IMR-90 (cell line): ENCODE measurements at regions not wholly inside any gene's neighbourhood (a gene's known extent, or its start where the extent isn't known, plus 50 kb on each side); places are given as distances from the start of the nearest gene placed in this dataset.

Experiments used
- ATAC-seq: fragments of 200-7000 bp; cut with Tn5 transposase; 2 replicates; pipeline ENCODE4 v1.9.1; 2020; ENCODE audit warnings: low read depth, mild to moderate bottlenecking, moderate library complexity
- BruUV-seq: library from RNA; stranded (reverse); fragments of 400-500 nt; replicated peaks from 2 replicates; lab custom pipeline; 2021; lab: Mats Ljungman, UMichigan
- CTCF ChIA-PET: fragments of 300-600 bp; formaldehyde crosslinking; extraction: SDS; loops from one replicate; lab custom pipeline; 2021; ENCODE audit warnings: antibody characterized with exemption; lab: Yijun Ruan, JAX
- POLR2A ChIA-PET: fragments of 300-600 bp; sonication (Branson Sonifier 250); formaldehyde crosslinking; loops from one replicate; lab custom pipeline; 2022; ENCODE audit warnings: antibody characterized with exemption; ENCODE audit not compliant: unreplicated experiment; lab: Charles Lee
- DNase-seq: peaks from one replicate; pipeline ENCODE4 v3.0.0; 2013
- H2AFZ ChIP-seq: replicated peaks from 2 replicates; pipeline ENCODE3; 2013; ENCODE audit warnings: low read length, mild to moderate bottlenecking; ENCODE audit not compliant: poor library complexity
- H2AK5ac ChIP-seq: 2 replicates; pipeline ENCODE4 v1.6.1; 2013; ENCODE audit warnings: low read depth, low read length, inconsistent platforms
- H2AK9ac ChIP-seq: replicated peaks from 2 replicates; pipeline ENCODE3; 2013; ENCODE audit warnings: mild to moderate bottlenecking, low read depth, low read length, moderate library complexity; ENCODE audit not compliant: poor library complexity
- H2BK120ac ChIP-seq: 2 replicates; pipeline ENCODE4 v1.6.1; 2013; ENCODE audit warnings: low read depth, low read length, inconsistent platforms
- H2BK15ac ChIP-seq: 3 replicates; pipeline ENCODE4 v1.6.1; 2013; ENCODE audit warnings: low read depth, low read length, inconsistent platforms
- H2BK20ac ChIP-seq: 2 replicates; pipeline ENCODE4 v1.6.1; 2013; ENCODE audit warnings: low read depth, mild to moderate bottlenecking, inconsistent platforms, low read length, moderate library complexity
- H2BK5ac ChIP-seq: 2 replicates; pipeline ENCODE4 v1.6.1; 2013; ENCODE audit warnings: mild to moderate bottlenecking, low read depth, low read length, inconsistent platforms; ENCODE audit not compliant: poor library complexity, severe bottlenecking
- H3K14ac ChIP-seq: replicated peaks from 2 replicates; pipeline ENCODE4 v1.6.1; 2013; ENCODE audit warnings: low read depth, low read length, inconsistent platforms
- H3K18ac ChIP-seq: 2 replicates; pipeline ENCODE4 v1.6.1; 2013; ENCODE audit warnings: low read depth, low read length, control low read depth
- H3K23ac ChIP-seq: 2 replicates; pipeline ENCODE4 v1.6.1; 2013; ENCODE audit warnings: low read depth, low read length, inconsistent platforms
- H3K27ac ChIP-seq: 2 replicates; pipeline ENCODE4 v1.5.1; 2013; ENCODE audit warnings: mild to moderate bottlenecking, control low read depth, low read length; ENCODE audit not compliant: insufficient read depth
- H3K27me3 ChIP-seq: 2 replicates; pipeline ENCODE4 v1.6.1; 2013; ENCODE audit warnings: low read length; ENCODE audit not compliant: control insufficient read depth, insufficient read depth
- H3K36me3 ChIP-seq: 2 replicates; pipeline ENCODE4 v1.6.1; 2013; ENCODE audit warnings: low read length, mixed read lengths; ENCODE audit not compliant: control insufficient read depth, insufficient read depth
- H3K4ac ChIP-seq: 2 replicates; pipeline ENCODE4 v1.6.1; 2013; ENCODE audit warnings: low read depth, low read length, inconsistent platforms
- H3K4me1 ChIP-seq: 2 replicates; pipeline ENCODE4 v1.6.1; 2013; ENCODE audit warnings: low read length, mixed read lengths; ENCODE audit not compliant: control insufficient read depth, insufficient read depth
- H3K4me2 ChIP-seq: 2 replicates; pipeline ENCODE4 v1.6.1; 2013; ENCODE audit warnings: low read depth, mild to moderate bottlenecking, control low read depth, low read length, moderate library complexity
- H3K4me3 ChIP-seq: 2 replicates; pipeline ENCODE4 v1.5.1; 2013; ENCODE audit warnings: low read depth, mild to moderate bottlenecking, control low read depth, low read length, moderate library complexity; ENCODE audit not compliant: insufficient read depth
- H3K56ac ChIP-seq: 2 replicates; pipeline ENCODE4 v1.6.1; 2013; ENCODE audit warnings: low read length, inconsistent platforms; ENCODE audit not compliant: insufficient read depth; ENCODE audit errors: extremely low read depth
- H3K79me1 ChIP-seq, 2 experiments: 2 replicates each; pipeline ENCODE4 v1.6.1; 2013; ENCODE audit warnings: low read length in 2 of 2, inconsistent platforms in 1 of 2, low read depth in 1 of 2
- H3K9ac ChIP-seq: 2 replicates; pipeline ENCODE4 v1.6.1; 2013; ENCODE audit warnings: low read depth, low read length, control low read depth
- H3K9me1 ChIP-seq: 2 replicates; pipeline ENCODE4 v1.6.1; 2013; ENCODE audit warnings: low read length, inconsistent platforms; ENCODE audit not compliant: insufficient read depth
- H3K9me3 ChIP-seq: 2 replicates; pipeline ENCODE4 v1.6.1; 2013; ENCODE audit warnings: low read length; ENCODE audit not compliant: control insufficient read depth, insufficient read depth
- H4K20me1 ChIP-seq: 2 replicates; pipeline ENCODE4 v1.6.1; 2013; ENCODE audit warnings: low read length, inconsistent platforms; ENCODE audit not compliant: insufficient read depth
- H4K5ac ChIP-seq: 2 replicates; pipeline ENCODE4 v1.6.1; 2013; ENCODE audit warnings: mild to moderate bottlenecking, low read depth, low read length, control low read depth
- H4K8ac ChIP-seq, 2 experiments: 2 replicates each; pipeline ENCODE4 v1.6.1; 2013; ENCODE audit warnings: low read depth in 2 of 2, low read length in 2 of 2, control low read depth in 1 of 2, inconsistent platforms in 1 of 2
- H4K91ac ChIP-seq: 2 replicates; pipeline ENCODE4 v1.6.1; 2013; ENCODE audit warnings: low read depth, low read length, inconsistent platforms; ENCODE audit not compliant: insufficient read depth
- BHLHE40 ChIP-seq: fragments of 150-350 bp; IDR thresholded peaks from 2 replicates; pipeline ENCODE4 v1.6.1; 2016; ENCODE audit warnings: mild to moderate bottlenecking, low read depth, low read length
- CEBPB ChIP-seq: IDR thresholded peaks from 2 replicates; pipeline ENCODE4 v1.6.1; 2012; ENCODE audit warnings: low read depth, low read length, improper control_type of control experiment
- CHD1 ChIP-seq: IDR thresholded peaks from 2 replicates; pipeline ENCODE4 v1.6.1; 2012; ENCODE audit warnings: low read depth, low read length, improper control_type of control experiment
- CTCF ChIP-seq: conservative IDR thresholded peaks from 2 replicates; pipeline ENCODE4 v1.5.1; 2012; ENCODE audit warnings: mild to moderate bottlenecking, low read depth, low read length, improper control_type of control experiment
- ELK1 ChIP-seq: fragments of 150-350 bp; IDR thresholded peaks from 2 replicates; pipeline ENCODE4 v1.6.1; 2016; ENCODE audit warnings: low read depth, mild to moderate bottlenecking, low read length, moderate library complexity, borderline replicate concordance
- FOS ChIP-seq: fragments of 150-350 bp; IDR thresholded peaks from 2 replicates; pipeline ENCODE4 v1.6.1; 2016; ENCODE audit warnings: low read depth, low read length
- MAFK ChIP-seq: IDR thresholded peaks from 2 replicates; pipeline ENCODE4 v1.6.1; 2012; ENCODE audit warnings: low read depth, low read length, improper control_type of control experiment
- MAZ ChIP-seq: IDR thresholded peaks from 2 replicates; pipeline ENCODE4 v1.6.1; 2012; ENCODE audit warnings: low read depth, mild to moderate bottlenecking, low read length, improper control_type of control experiment, moderate library complexity, borderline replicate concordance
- MXI1 ChIP-seq: IDR thresholded peaks from 2 replicates; pipeline ENCODE4 v1.6.1; 2012; ENCODE audit warnings: low read depth, mild to moderate bottlenecking, low read length, moderate library complexity, borderline replicate concordance
- NFE2L2 ChIP-seq: fragments of 150-350 bp; IDR thresholded peaks from 2 replicates; pipeline ENCODE4 v1.6.1; 2016; ENCODE audit warnings: low read depth, mild to moderate bottlenecking, low read length
- RCOR1 ChIP-seq: IDR thresholded peaks from 2 replicates; pipeline ENCODE4 v1.6.1; 2012; ENCODE audit warnings: mild to moderate bottlenecking, low read length, improper control_type of control experiment; ENCODE audit not compliant: insufficient replicate concordance
- RFX5 ChIP-seq: IDR thresholded peaks from 2 replicates; pipeline ENCODE4 v1.8.0; 2012; ENCODE audit warnings: low read depth, mild to moderate bottlenecking, low read length, moderate library complexity
- SMC3 ChIP-seq: fragments of 150-350 bp; IDR thresholded peaks from 2 replicates; pipeline ENCODE4 v1.6.1; 2016; ENCODE audit warnings: low read depth, mild to moderate bottlenecking, antibody characterized with exemption, low read length, moderate library complexity
- USF2 ChIP-seq: fragments of 150-350 bp; IDR thresholded peaks from 2 replicates; pipeline ENCODE4 v1.6.1; 2017; ENCODE audit warnings: mild to moderate bottlenecking, antibody characterized with exemption, low read length, low read depth
- WGBS, 2 experiments: methylation state at CpG; one replicate each; pipeline versions ENCODE4 v1.1.5 to v1.1.7; 2013; ENCODE audit warnings: missing lambda C conversion rate in 2 of 2; ENCODE audit not compliant: insufficient read length in 1 of 2; ENCODE audit errors: extremely low coverage in 2 of 2; 5-methylcytosine and 5-hydroxymethylcytosine counted together
- dilution Hi-C: fragments of 300-500 bp; cut with HindIII; formaldehyde crosslinking; loops from one replicate; pipeline ENCODE4 v1.14.3; 2018; ENCODE audit warnings: low sequenced_read_pairs; ENCODE audit not compliant: unreplicated experiment
- in situ Hi-C: fragments of 300-500 bp; cut with MboI; formaldehyde crosslinking; loops from 3 replicates; pipeline ENCODE4 v1.14.3; 2019; ENCODE audit warnings: low sequenced_read_pairs, inconsistent platforms, mixed read lengths
- intact Hi-C: fragments of 100-400 bp; cut with micrococcal nuclease; formaldehyde crosslinking; loops from 2 replicates; pipeline ENCODE4 v1.10.0; 2022

- Histone ChIP-seq H2BK5ac (no peak overlapping the region), H2AFZ (no peak overlapping the region), H3K9ac (no peak overlapping the region), H4K20me1 (no peaks in the 10 kb centered on the region), H3K27ac (no peak overlapping the region), H3K23ac (no peak overlapping the region), H2BK15ac (no peak overlapping the region), H2AK5ac (no peak overlapping the region), H3K9me1 (no peaks in the 10 kb centered on the region), H3K18ac (no peak overlapping the region), H3K9me3 (no peaks in the 10 kb centered on the region), H2BK20ac (no peak overlapping the region), H4K91ac (no peak overlapping the region), H2AK9ac (no peak overlapping the region), H3K36me3 (no peaks in the 10 kb centered on the region), H4K8ac (no peak overlapping the region), H2BK120ac (no peak overlapping the region), H3K27me3 (no peaks in the 10 kb centered on the region), H4K5ac (no peak overlapping the region), H3K4me2 (no peak overlapping the region), H3K14ac (no peak overlapping the region), H3K56ac (no peak overlapping the region), H3K4ac (no peak overlapping the region), H3K79me1 (no peaks in the 10 kb centered on the region), H3K4me3 (no peak overlapping the region), H3K4me1 (no peaks in the 10 kb centered on the region)
- POLR2A ChIA-PET = no interaction called here
- dilution Hi-C loops = no loop called here
- no CpG with 5 or more reads among the region's 1 CpG for WGBS, 2 experiments
- DNase-seq (no peak), ATAC-seq (no peak)
- intact Hi-C loops = no loop called here
- CTCF ChIA-PET = no interaction called here
- TF ChIP-seq SMC3 = no peak
- no peak for TF ChIP-seq MXI1
- TF ChIP-seq NFE2L2 = no peak
- TF ChIP-seq BHLHE40 = no peak
- TF ChIP-seq CEBPB = no peak
- no peak for TF ChIP-seq CHD1
- no peak for TF ChIP-seq ELK1
- no peak for TF ChIP-seq FOS
- no peak for TF ChIP-seq USF2
- TF ChIP-seq CTCF = no peak
- TF ChIP-seq RFX5 = no peak
- TF ChIP-seq RCOR1 = no peak
- no peak for TF ChIP-seq MAFK
- no peak for TF ChIP-seq MAZ
- no TSS peak for BruUV-seq
- in situ Hi-C loops = no loop called here
Observed at GRCh38 chr12:66960006-66960405, 281.1 kb upstream of the GRIP1 start.
